GM18867 (cell line): ENCODE measurements at regions not wholly inside any gene's neighbourhood (a gene's known extent, or its start where the extent isn't known, plus 50 kb on each side); places are given as distances from the start of the nearest gene placed in this dataset.
A peak's percentile ranks its signal among the peaks of the same experiment; 100 is the strongest.

Experiments used
- ATAC-seq: cut with Tn5 transposase; IDR thresholded peaks from one replicate; pipeline ENCODE4 v1.9.1; 2021; ENCODE audit warnings: mild to moderate bottlenecking, moderate library complexity; ENCODE audit not compliant: unreplicated experiment

GRCh38 chr15:38671675-38672254 lies 107.2 kb upstream of the RASGRP1 start:
- ATAC-seq = peak; percentile 53

- no peak for ATAC-seq
These were observed 107.7 kb upstream of the RASGRP1 start for GRCh38 chr15:38672273-38672672.

- ATAC-seq = peak; percentile 36
These were observed 108.4 kb upstream of the RASGRP1 start for GRCh38 chr15:38672814-38673670.

GRCh38 chr15:38674448-38674847 lies 109.8 kb upstream of the RASGRP1 start:
- no peak for ATAC-seq

- ATAC-seq = no peak
These were observed 113.7 kb upstream of the RASGRP1 start for GRCh38 chr15:38678281-38678680.

- ATAC-seq = no peak
These were observed 116.2 kb upstream of the RASGRP1 start for GRCh38 chr15:38680775-38681174.

- no peak for ATAC-seq
These were observed 117.7 kb upstream of the RASGRP1 start for GRCh38 chr15:38682363-38682762.

GRCh38 chr15:38682861-38683260 lies 118.2 kb upstream of the RASGRP1 start:
- ATAC-seq = no peak

GRCh38 chr15:38683382-38684242 lies 119.0 kb upstream of the RASGRP1 start:
- peak; percentile 89 for ATAC-seq

- no peak for ATAC-seq
These were observed 119.9 kb upstream of the RASGRP1 start for GRCh38 chr15:38684440-38685010.

GRCh38 chr15:38685686-38686339 lies 121.2 kb upstream of the RASGRP1 start:
- no peak for ATAC-seq

GRCh38 chr15:38687340-38687739 lies 122.7 kb upstream of the RASGRP1 start:
- no peak for ATAC-seq

- ATAC-seq = no peak
These were observed 123.3 kb upstream of the RASGRP1 start for GRCh38 chr15:38687775-38688495.

GRCh38 chr15:38688761-38689160 lies 124.1 kb upstream of the RASGRP1 start:
- ATAC-seq = no peak

GRCh38 chr15:38689522-38689921 lies 124.9 kb upstream of the RASGRP1 start:
- ATAC-seq = no peak

- no peak for ATAC-seq
These were observed 125.6 kb upstream of the RASGRP1 start for GRCh38 chr15:38690216-38690615.

GRCh38 chr15:38690719-38691332 lies 126.2 kb upstream of the RASGRP1 start:
- ATAC-seq = peak; percentile 68

- ATAC-seq = no peak
These were observed 126.8 kb upstream of the RASGRP1 start for GRCh38 chr15:38691377-38691776.

- no peak for ATAC-seq
These were observed 127.6 kb upstream of the RASGRP1 start for GRCh38 chr15:38691965-38692788.
